SK-N-MC (cell line): ENCODE measurements at regions not wholly inside any gene's neighbourhood (a gene's known extent, or its start where the extent isn't known, plus 50 kb on each side); places are given as distances from the start of the nearest gene placed in this dataset.
"Not testable (repeated sequence)": the region's sequence is repeated elsewhere in the genome, so short reads cannot be mapped to it uniquely, and the experiment has no call there.

Source experiments
- DNase-seq: peaks from one replicate; pipeline ENCODE4 v3.0.0-alpha.2; 2011; ENCODE audit warnings: low read depth, low spot score
- H3K27ac ChIP-seq: fragments of 200-600 bp; sonication (generic); 2 replicates; pipeline ENCODE4 v1.5.1; 2016; ENCODE audit warnings: mixed run types
- H3K36me3 ChIP-seq: fragments of 200-600 bp; sonication (generic); 2 replicates; pipeline ENCODE4 v1.6.1; 2017; ENCODE audit warnings: antibody characterized with exemption, low read length, mixed read lengths; ENCODE audit not compliant: insufficient read depth
- H3K4me3 ChIP-seq: fragments of 200-600 bp; sonication (generic); 2 replicates; pipeline ENCODE4 v1.5.1; 2016
- H3K9ac ChIP-seq: fragments of 200-600 bp; sonication (generic); 2 replicates; pipeline ENCODE4 v1.8.0; 2017; ENCODE audit warnings: mixed run types, mixed read lengths; ENCODE audit not compliant: insufficient read length
- H3K9me3 ChIP-seq: fragments of 200-600 bp; sonication (generic); 2 replicates; pipeline ENCODE4 v1.6.1; 2017; ENCODE audit warnings: low read depth, mild to moderate bottlenecking, antibody characterized with exemption, low read length, moderate library complexity, mixed read lengths
- EZH2 ChIP-seq: fragments of 200-600 bp; sonication (generic); IDR thresholded peaks from one replicate; pipeline ENCODE4 v1.6.1; 2017; ENCODE audit warnings: antibody characterized with exemption
- FOXP2 ChIP-seq: optimal IDR thresholded peaks from 2 replicates; pipeline ENCODE3; 2011; ENCODE audit warnings: mild to moderate bottlenecking, moderate library complexity; ENCODE audit not compliant: insufficient read depth; ENCODE audit errors: extremely low read length, control extremely low read depth
- POLR2AphosphoS5 ChIP-seq: IDR thresholded peaks from 2 replicates; pipeline ENCODE4 v1.6.1; 2012; ENCODE audit warnings: mild to moderate bottlenecking, low read depth, low read length, borderline replicate concordance

GRCh38 chr11:23873406-23873805 lies 623.4 kb upstream of the LUZP2 start:
- Histone ChIP-seq H3K9ac (no peak overlapping the region), H3K27ac (no peak overlapping the region), H3K9me3 (no peaks in the 10 kb centered on the region), H3K4me3 (no peak overlapping the region), H3K36me3 (no peaks in the 10 kb centered on the region)
- DNase-seq = no peak
- no peak for TF ChIP-seq FOXP2
- no peak for TF ChIP-seq POLR2AphosphoS5
- TF ChIP-seq EZH2 = no peak

- no peaks in the 10 kb centered on the region for H3K9me3 ChIP-seq
- H3K36me3 ChIP-seq = no peaks in the 10 kb centered on the region
- no peak overlapping the region for H3K9ac ChIP-seq
- TF ChIP-seq POLR2AphosphoS5 (no peak), FOXP2 (no peak), EZH2 (no peak)
- no peak for DNase-seq
- no peak overlapping the region for H3K27ac ChIP-seq
- H3K4me3 ChIP-seq = no peak overlapping the region
These were observed 621.5 kb upstream of the LUZP2 start for GRCh38 chr11:23875176-23875850.

- not testable (repeated sequence) for H3K9ac ChIP-seq, H3K36me3 ChIP-seq, DNase-seq, H3K4me3 ChIP-seq, H3K27ac ChIP-seq, H3K9me3 ChIP-seq
These were observed 613.3 kb upstream of the LUZP2 start for GRCh38 chr11:23883426-23884048.

GRCh38 chr11:23884341-23884740 lies 612.5 kb upstream of the LUZP2 start:
- Histone ChIP-seq H3K9me3 (no peaks in the 10 kb centered on the region), H3K27ac (no peak overlapping the region), H3K4me3 (no peak overlapping the region), H3K36me3 (no peaks in the 10 kb centered on the region), H3K9ac (no peak overlapping the region)
- DNase-seq = no peak
- no peak for TF ChIP-seq FOXP2

GRCh38 chr11:23885801-23886200 lies 611.1 kb upstream of the LUZP2 start:
- TF ChIP-seq EZH2 (no peak), POLR2AphosphoS5 (no peak), FOXP2 (no peak)
- Histone ChIP-seq H3K36me3 (no peaks in the 10 kb centered on the region), H3K27ac (no peak overlapping the region), H3K9me3 (no peaks in the 10 kb centered on the region), H3K9ac (no peak overlapping the region), H3K4me3 (no peak overlapping the region)
- DNase-seq = no peak

- not testable (repeated sequence) for H3K9ac ChIP-seq, H3K4me3 ChIP-seq, H3K36me3 ChIP-seq, DNase-seq, H3K9me3 ChIP-seq, H3K27ac ChIP-seq
These were observed 609.7 kb upstream of the LUZP2 start for GRCh38 chr11:23887122-23887521.

GRCh38 chr11:23893126-23893525 lies 603.7 kb upstream of the LUZP2 start:
- Histone ChIP-seq H3K4me3 (no peak overlapping the region), H3K27ac (no peak overlapping the region), H3K9ac (no peak overlapping the region), H3K36me3 (no peaks in the 10 kb centered on the region), H3K9me3 (no peaks in the 10 kb centered on the region)
- DNase-seq = no peak
- TF ChIP-seq POLR2AphosphoS5 (no peak), EZH2 (no peak), FOXP2 (no peak)

- TF ChIP-seq EZH2 (no peak), POLR2AphosphoS5 (no peak), FOXP2 (no peak)
- no peak overlapping the region for H3K4me3 ChIP-seq
- no peak overlapping the region for H3K27ac ChIP-seq
- no peaks in the 10 kb centered on the region for H3K36me3 ChIP-seq
- H3K9ac ChIP-seq = no peak overlapping the region
- DNase-seq = no peak
- H3K9me3 ChIP-seq = no peaks in the 10 kb centered on the region
These were observed 599.2 kb upstream of the LUZP2 start for GRCh38 chr11:23897453-23898286.

GRCh38 chr11:23903044-23903704 lies 593.7 kb upstream of the LUZP2 start:
- no peaks in the 10 kb centered on the region for H3K9me3 ChIP-seq
- no peak for DNase-seq
- H3K36me3 ChIP-seq = no peaks in the 10 kb centered on the region
- no peak overlapping the region for H3K4me3 ChIP-seq
- no peak overlapping the region for H3K27ac ChIP-seq
- TF ChIP-seq FOXP2 = no peak
- TF ChIP-seq POLR2AphosphoS5 = no peak
- no peak for TF ChIP-seq EZH2
- H3K9ac ChIP-seq = no peak overlapping the region
